ENCODE measurements at regions not wholly inside any gene's neighbourhood (a gene's known extent, or its start where the extent isn't known, plus 50 kb on each side); places are given as distances from the start of the nearest gene placed in this dataset.

GRCh38 chrX:16429406-16429805 lies 220.6 kb upstream of the S100G start:
- H3K9ac ChIP-seq (ENCODE audit: insufficient read depth in 1 of 2, low read length in 2 of 2): no peak overlapping the region
- H3K36me3 ChIP-seq (ENCODE audit: control insufficient read depth in 4 of 4, insufficient read depth in 4 of 4, low read length in 4 of 4): no peaks in the 10 kb centered on the region
- no peaks in the 10 kb centered on the region for H3K4me1 ChIP-seq (ENCODE audit: control insufficient read depth in 5 of 5, insufficient read depth in 5 of 5, low read length in 5 of 5)
- H3K4me3 ChIP-seq: no peak overlapping the region
- ATAC-seq (ENCODE audit: insufficient read depth, low FRiP score) (no peak), DNase-seq (peak; percentile 18 to 36 (median 29))
- 78 to 84% methylated on average over 4 of the region's 4 CpGs for WGBS, 2 donors
- peaks cover 0 to 2% (median under 1%) of the 10 kb centered on the region in 4 donors for H3K9me3 ChIP-seq (ENCODE audit: control insufficient read depth in 4 of 4, insufficient read depth in 3 of 4, low read length in 3 of 4)
- H3K27me3 ChIP-seq (ENCODE audit: control insufficient read depth in 3 of 3, insufficient read depth in 3 of 3, low read length in 2 of 3): peaks cover 0 to 27% (median 22%) of the 10 kb centered on the region in 3 donors
- H3K27ac ChIP-seq (ENCODE audit: low read depth in 1 of 2, low read length in 1 of 2): no peak overlapping the region
- no peak for TF ChIP-seq CTCF (IDR thresholded peaks at IDR 0.05; ENCODE audit: control extremely low read depth, extremely low read depth)

DNA sequence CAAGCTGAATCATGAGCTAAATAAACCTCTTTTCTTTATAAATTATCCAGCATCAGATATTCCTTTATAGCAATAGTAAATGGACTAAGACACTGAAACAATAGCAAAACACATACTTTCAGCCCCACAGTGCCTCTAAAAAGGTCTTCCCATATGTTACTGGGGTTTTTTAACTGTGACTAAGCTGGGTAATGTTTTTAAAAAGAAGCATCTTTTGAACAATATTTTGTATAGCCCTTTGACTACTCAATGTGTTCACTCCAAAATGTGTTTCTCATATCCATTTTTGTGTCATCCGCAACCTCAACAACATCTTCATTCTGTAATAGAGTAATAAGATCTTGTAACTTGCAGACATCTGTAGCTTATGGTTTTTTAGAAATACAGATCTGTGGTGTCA lies 218.7 kb upstream of the S100G start:
- Histone ChIP-seq H3K9me3 (ENCODE audit: control insufficient read depth in 4 of 4, insufficient read depth in 3 of 4, low read length in 3 of 4) (peaks cover 0 to 2% (median 0%) of the 10 kb centered on the region in 4 donors), H3K27me3 (ENCODE audit: control insufficient read depth in 3 of 3, insufficient read depth in 3 of 3, low read length in 2 of 3) (peaks cover 0 to 23% (median 23%) of the 10 kb centered on the region in 3 donors), H3K9ac (ENCODE audit: insufficient read depth in 1 of 2, low read length in 2 of 2) (no peak overlapping the region), H3K36me3 (ENCODE audit: control insufficient read depth in 4 of 4, insufficient read depth in 4 of 4, low read length in 4 of 4) (no peaks in the 10 kb centered on the region), H3K27ac (ENCODE audit: low read depth in 1 of 2, low read length in 1 of 2) (no peak overlapping the region), H3K4me1 (ENCODE audit: control insufficient read depth in 5 of 5, insufficient read depth in 5 of 5, low read length in 5 of 5) (no peaks in the 10 kb centered on the region), H3K4me3 (no peak overlapping the region)
- ATAC-seq (ENCODE audit: insufficient read depth, low FRiP score) (no peak), DNase-seq (no peak)
- no peak for TF ChIP-seq CTCF (IDR thresholded peaks at IDR 0.05; ENCODE audit: control extremely low read depth, extremely low read depth)
- WGBS, 2 donors: 100% methylated on average over 1 of the region's 1 CpG

DNA sequence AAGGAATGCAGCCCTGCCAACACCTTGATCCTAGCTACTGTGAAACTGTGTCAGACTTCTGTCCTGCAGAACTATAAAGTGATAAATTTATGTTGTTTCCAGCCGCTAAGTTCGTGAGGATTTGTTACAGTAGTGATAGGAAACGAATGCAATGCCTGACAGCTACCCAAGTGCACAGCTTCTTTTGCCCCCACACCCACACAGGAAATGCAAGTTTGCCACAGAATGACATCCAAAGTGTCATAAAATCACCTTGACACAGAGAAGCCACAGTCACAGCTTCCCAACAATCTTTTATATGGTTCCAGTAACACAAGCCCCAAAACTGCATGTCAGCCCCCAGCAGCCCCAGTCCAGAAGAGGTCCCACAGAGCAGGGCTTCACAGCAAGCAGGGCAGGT lies 216.9 kb upstream of the S100G start:
- ATAC-seq (ENCODE audit: insufficient read depth, low FRiP score): no peak
- Histone ChIP-seq H3K36me3 (ENCODE audit: control insufficient read depth in 4 of 4, insufficient read depth in 4 of 4, low read length in 4 of 4) (no peaks in the 10 kb centered on the region), H3K27ac (ENCODE audit: low read depth in 1 of 2, low read length in 1 of 2) (no peak overlapping the region), H3K9me3 (ENCODE audit: control insufficient read depth in 4 of 4, insufficient read depth in 3 of 4, low read length in 3 of 4) (peaks cover 0 to 2% (median 0%) of the 10 kb centered on the region in 4 donors), H3K4me3 (no peak overlapping the region), H3K9ac (ENCODE audit: insufficient read depth in 1 of 2, low read length in 2 of 2) (no peak overlapping the region), H3K27me3 (ENCODE audit: control insufficient read depth in 3 of 3, insufficient read depth in 3 of 3, low read length in 2 of 3) (peaks cover 0 to 23% (median 22%) of the 10 kb centered on the region in 3 donors), H3K4me1 (ENCODE audit: control insufficient read depth in 5 of 5, insufficient read depth in 5 of 5, low read length in 5 of 5) (no peaks in the 10 kb centered on the region)
- no peak for TF ChIP-seq CTCF (IDR thresholded peaks at IDR 0.05; ENCODE audit: control extremely low read depth, extremely low read depth)
- 71 to 72% methylated on average over 3 of the region's 3 CpGs for WGBS, 2 donors
- DNase-seq: no peak

- WGBS, 2 donors: 88 to 93% methylated on average over 2 of the region's 2 CpGs
- ATAC-seq (ENCODE audit: insufficient read depth, low FRiP score): no peak
- no peak overlapping the region for H3K4me3 ChIP-seq
- no peak for TF ChIP-seq CTCF (IDR thresholded peaks at IDR 0.05; ENCODE audit: control extremely low read depth, extremely low read depth)
- peaks cover 0 to 2% (median 0%) of the 10 kb centered on the region in 4 donors for H3K9me3 ChIP-seq (ENCODE audit: control insufficient read depth in 4 of 4, insufficient read depth in 3 of 4, low read length in 3 of 4)
- no peaks in the 10 kb centered on the region for H3K4me1 ChIP-seq (ENCODE audit: control insufficient read depth in 5 of 5, insufficient read depth in 5 of 5, low read length in 5 of 5)
- no peaks in the 10 kb centered on the region for H3K36me3 ChIP-seq (ENCODE audit: control insufficient read depth in 4 of 4, insufficient read depth in 4 of 4, low read length in 4 of 4)
- no peak overlapping the region for H3K9ac ChIP-seq (ENCODE audit: insufficient read depth in 1 of 2, low read length in 2 of 2)
- DNase-seq: no peak
- H3K27ac ChIP-seq (ENCODE audit: low read depth in 1 of 2, low read length in 1 of 2): no peak overlapping the region
- peaks cover 0 to 27% (median 21%) of the 10 kb centered on the region in 3 donors for H3K27me3 ChIP-seq (ENCODE audit: control insufficient read depth in 3 of 3, insufficient read depth in 3 of 3, low read length in 2 of 3)
Observed at GRCh38 chrX:16435399-16435986, 214.5 kb upstream of the S100G start.
